ENCODE measurements at regions not wholly inside any gene's neighbourhood (a gene's known extent, or its start where the extent isn't known, plus 50 kb on each side); places are given as distances from the start of the nearest gene placed in this dataset.

DNA sequence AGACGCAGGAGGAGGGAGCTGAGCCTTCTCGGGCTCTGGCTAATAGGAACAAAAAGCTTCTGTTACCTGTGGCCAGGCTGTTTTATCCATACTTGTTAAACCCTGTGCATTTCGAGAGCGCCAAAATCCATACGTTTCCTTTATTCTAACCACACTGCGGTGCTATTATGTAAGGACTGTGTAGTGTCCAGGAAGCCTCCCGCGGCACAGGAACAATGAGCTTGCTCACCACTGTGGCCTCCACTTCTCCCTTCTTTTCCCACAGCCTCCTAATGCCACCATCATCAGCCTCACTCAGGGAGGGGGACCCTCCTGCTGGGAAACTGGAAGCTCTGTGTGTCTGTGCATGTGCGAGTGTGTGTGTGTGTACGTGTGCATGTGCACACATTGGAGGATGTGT, 268.5 kb downstream of the HAUS1 start:
- Histone ChIP-seq H3K27me3 (ENCODE audit: insufficient read depth, low read depth, low read length) (no peaks in the 10 kb centered on the region), H3K9me2 (ENCODE audit: insufficient read depth, low read length) (no peaks in the 10 kb centered on the region), H2AFZ (ENCODE audit: low read depth, low read length) (no peak overlapping the region), H3K9ac (ENCODE audit: low read length) (no peak overlapping the region), H4K20me1 (ENCODE audit: insufficient read depth) (peaks cover 4% of the 10 kb centered on the region), H3K36me3 (ENCODE audit: insufficient read depth, low read length) (no peaks in the 10 kb centered on the region), H3K27ac (ENCODE audit: low read length) (no peak overlapping the region), H3K9me3 (ENCODE audit: low read length) (no peaks in the 10 kb centered on the region), H3F3A (ENCODE audit: insufficient read depth, low read length, poor library complexity, severe bottlenecking) (no peaks in the 10 kb centered on the region), H3K4me2 (ENCODE audit: low read length) (no peak overlapping the region), H3K4me3 (ENCODE audit: low read length) (no peak overlapping the region), H3K79me2 (replicated peaks; ENCODE audit: insufficient read depth, low read length) (peaks cover 7% of the 10 kb centered on the region)
- TF ChIP-seq POLR2AphosphoS5 (IDR thresholded peaks at IDR 0.05) (no peak), MXI1 (conservative IDR thresholded peaks at IDR 0.05; ENCODE audit: poor library complexity, severe bottlenecking) (no peak), RAD21 (conservative IDR thresholded peaks at IDR 0.05) (no peak), REST (IDR thresholded peaks at IDR 0.05; ENCODE audit: borderline replicate concordance) (no peak), SMC3 (conservative IDR thresholded peaks at IDR 0.05; ENCODE audit: poor library complexity) (no peak), EZH2 (IDR thresholded peaks at IDR 0.05; ENCODE audit: borderline replicate concordance, insufficient read depth, low read length, poor library complexity, severe bottlenecking) (no peak), TAF1 (IDR thresholded peaks at IDR 0.05; ENCODE audit: low read depth) (no peak), EP300 (conservative IDR thresholded peaks at IDR 0.05; ENCODE audit: poor library complexity, severe bottlenecking) (no peak)
- TF ChIP-seq, protein P1, sequence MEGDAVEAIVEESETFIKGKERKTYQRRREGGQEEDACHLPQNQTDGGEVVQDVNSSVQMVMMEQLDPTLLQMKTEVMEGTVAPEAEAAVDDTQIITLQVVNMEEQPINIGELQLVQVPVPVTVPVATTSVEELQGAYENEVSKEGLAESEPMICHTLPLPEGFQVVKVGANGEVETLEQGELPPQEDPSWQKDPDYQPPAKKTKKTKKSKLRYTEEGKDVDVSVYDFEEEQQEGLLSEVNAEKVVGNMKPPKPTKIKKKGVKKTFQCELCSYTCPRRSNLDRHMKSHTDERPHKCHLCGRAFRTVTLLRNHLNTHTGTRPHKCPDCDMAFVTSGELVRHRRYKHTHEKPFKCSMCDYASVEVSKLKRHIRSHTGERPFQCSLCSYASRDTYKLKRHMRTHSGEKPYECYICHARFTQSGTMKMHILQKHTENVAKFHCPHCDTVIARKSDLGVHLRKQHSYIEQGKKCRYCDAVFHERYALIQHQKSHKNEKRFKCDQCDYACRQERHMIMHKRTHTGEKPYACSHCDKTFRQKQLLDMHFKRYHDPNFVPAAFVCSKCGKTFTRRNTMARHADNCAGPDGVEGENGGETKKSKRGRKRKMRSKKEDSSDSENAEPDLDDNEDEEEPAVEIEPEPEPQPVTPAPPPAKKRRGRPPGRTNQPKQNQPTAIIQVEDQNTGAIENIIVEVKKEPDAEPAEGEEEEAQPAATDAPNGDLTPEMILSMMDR (IDR thresholded peaks at IDR 0.05; ENCODE audit: poor library complexity, severe bottlenecking): no peak

DNA sequence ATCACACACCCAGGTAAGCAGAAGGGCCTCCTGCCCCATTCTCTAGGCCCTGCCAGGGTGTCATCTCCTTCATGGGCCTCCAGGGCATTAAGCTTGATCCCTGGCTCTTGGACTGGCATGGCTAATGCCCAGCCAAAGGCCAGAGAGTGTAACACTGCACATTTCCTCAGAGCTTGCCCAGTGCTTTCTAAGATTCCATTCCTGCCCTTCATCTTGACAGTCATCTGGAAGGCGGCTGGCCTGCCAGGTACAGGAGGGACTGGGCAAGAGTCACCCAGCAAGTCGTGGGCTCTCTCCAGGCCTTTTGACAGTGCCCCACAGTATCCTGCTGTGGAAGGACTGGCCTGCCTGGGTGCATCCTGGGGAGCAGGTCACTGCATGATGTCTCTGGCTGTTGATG, 268.9 kb downstream of the HAUS1 start:
- Histone ChIP-seq H3K9ac (ENCODE audit: low read length) (no peak overlapping the region), H3K4me3 (ENCODE audit: low read length) (no peak overlapping the region), H3K4me2 (ENCODE audit: low read length) (no peak overlapping the region), H3K79me2 (replicated peaks; ENCODE audit: insufficient read depth, low read length) (peaks cover 7% of the 10 kb centered on the region), H3K9me2 (ENCODE audit: insufficient read depth, low read length) (no peaks in the 10 kb centered on the region), H3K27ac (ENCODE audit: low read length) (no peak overlapping the region), H3F3A (ENCODE audit: insufficient read depth, low read length, poor library complexity, severe bottlenecking) (no peaks in the 10 kb centered on the region), H2AFZ (ENCODE audit: low read depth, low read length) (no peak overlapping the region), H3K36me3 (ENCODE audit: insufficient read depth, low read length) (no peaks in the 10 kb centered on the region), H3K27me3 (ENCODE audit: insufficient read depth, low read depth, low read length) (no peaks in the 10 kb centered on the region), H3K9me3 (ENCODE audit: low read length) (no peaks in the 10 kb centered on the region), H4K20me1 (ENCODE audit: insufficient read depth) (peaks cover 4% of the 10 kb centered on the region)
- no peak for TF ChIP-seq POLR2AphosphoS5 (IDR thresholded peaks at IDR 0.05)
- TF ChIP-seq, protein P1 (IDR thresholded peaks at IDR 0.05; ENCODE audit: poor library complexity, severe bottlenecking): no peak
- TF ChIP-seq EZH2 (IDR thresholded peaks at IDR 0.05; ENCODE audit: borderline replicate concordance, insufficient read depth, low read length, poor library complexity, severe bottlenecking): no peak
- TF ChIP-seq SMC3 (conservative IDR thresholded peaks at IDR 0.05; ENCODE audit: poor library complexity): no peak
- TF ChIP-seq TAF1 (IDR thresholded peaks at IDR 0.05; ENCODE audit: low read depth): no peak
- TF ChIP-seq MXI1 (conservative IDR thresholded peaks at IDR 0.05; ENCODE audit: poor library complexity, severe bottlenecking): no peak
- TF ChIP-seq REST (IDR thresholded peaks at IDR 0.05; ENCODE audit: borderline replicate concordance): no peak
- TF ChIP-seq EP300 (conservative IDR thresholded peaks at IDR 0.05; ENCODE audit: poor library complexity, severe bottlenecking): no peak
- no peak for TF ChIP-seq RAD21 (conservative IDR thresholded peaks at IDR 0.05)

Data from neural cell (in vitro differentiated cells).